ENCODE measurements at regions not wholly inside any gene's neighbourhood (a gene's known extent, or its start where the extent isn't known, plus 50 kb on each side); places are given as distances from the start of the nearest gene placed in this dataset.

GRCh38 chrX:81348388-81348787 lies 146.5 kb downstream of the SH3BGRL start:
- Histone ChIP-seq H3K27me3 (no peaks in the 10 kb centered on the region), H3K27ac (no peak overlapping the region), H3K4me3 (no peak overlapping the region), H3K36me3 (no peaks in the 10 kb centered on the region), H3K4me1 (no peaks in the 10 kb centered on the region), H3K9me3 (no peaks in the 10 kb centered on the region)
- WGBS, 2 donors (ENCODE audit: low coverage in 1 of 2): 94% methylated on average over 2 of the region's 3 CpGs; no CpG with 5 or more reads in 1 of the 2 donors
- TF ChIP-seq POLR2AphosphoS5 (IDR thresholded peaks at IDR 0.05) (no peak), EP300 (IDR thresholded peaks at IDR 0.05) (no peak), CTCF (IDR thresholded peaks at IDR 0.05) (no peak), POLR2A (IDR thresholded peaks at IDR 0.05) (no peak)
- ATAC-seq: no peak

DNA sequence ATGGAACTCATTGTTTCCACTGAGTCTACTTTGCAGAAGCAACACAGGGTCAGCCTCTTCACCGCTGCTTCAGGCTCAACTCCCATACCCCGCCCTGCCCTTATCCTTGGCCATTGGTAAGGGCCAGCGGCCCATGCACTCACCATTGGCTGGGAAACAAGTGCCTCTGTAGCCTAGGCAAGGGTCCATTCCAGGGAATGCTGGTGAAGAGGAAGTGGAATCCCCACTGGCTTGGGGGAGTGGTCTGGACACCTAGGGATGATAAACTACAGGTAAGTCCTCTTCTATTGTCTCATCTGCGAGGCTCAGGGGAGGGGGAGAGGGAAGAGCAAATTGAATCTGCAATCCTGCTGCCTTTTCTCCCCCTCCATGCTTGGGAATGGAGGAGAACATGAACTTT lies 153.1 kb downstream of the SH3BGRL start:
- WGBS, 2 donors (ENCODE audit: low coverage in 1 of 2): no CpG with 5 or more reads among the region's 4 CpGs
- no peak for ATAC-seq
- Histone ChIP-seq H3K4me1 (no peaks in the 10 kb centered on the region), H3K4me3 (no peak overlapping the region), H3K36me3 (no peaks in the 10 kb centered on the region), H3K9me3 (no peaks in the 10 kb centered on the region), H3K27ac (no peak overlapping the region), H3K27me3 (no peaks in the 10 kb centered on the region)
- TF ChIP-seq POLR2A (IDR thresholded peaks at IDR 0.05) (no peak), CTCF (IDR thresholded peaks at IDR 0.05) (no peak), POLR2AphosphoS5 (IDR thresholded peaks at IDR 0.05) (no peak), EP300 (IDR thresholded peaks at IDR 0.05) (no peak)

DNA sequence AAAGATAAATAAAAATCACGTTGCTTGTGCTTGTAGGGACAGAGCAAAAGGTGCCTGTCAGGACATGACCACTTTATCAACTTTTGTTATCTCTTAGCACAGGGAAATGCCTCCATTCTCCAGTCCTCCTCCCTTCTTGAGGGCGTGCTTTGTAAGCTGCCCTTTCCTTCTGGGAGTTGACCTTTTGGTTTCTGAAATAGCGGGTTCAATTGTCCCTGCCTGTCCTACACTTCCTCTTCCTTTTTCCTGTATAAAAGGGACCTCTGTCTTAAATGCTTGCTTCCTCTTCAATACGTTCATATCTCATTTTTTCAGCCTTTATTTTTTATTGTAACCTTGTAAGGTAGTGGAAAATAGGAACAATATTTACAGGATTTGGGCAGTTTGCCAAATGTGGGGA lies 153.5 kb downstream of the SH3BGRL start:
- no peaks in the 10 kb centered on the region for H3K27me3 ChIP-seq
- no peaks in the 10 kb centered on the region for H3K4me1 ChIP-seq
- H3K4me3 ChIP-seq: no peak overlapping the region
- TF ChIP-seq EP300 (IDR thresholded peaks at IDR 0.05) (no peak), POLR2A (IDR thresholded peaks at IDR 0.05) (no peak), POLR2AphosphoS5 (IDR thresholded peaks at IDR 0.05) (no peak), CTCF (IDR thresholded peaks at IDR 0.05) (no peak)
- ATAC-seq: no peak
- H3K9me3 ChIP-seq: no peaks in the 10 kb centered on the region
- H3K36me3 ChIP-seq: no peaks in the 10 kb centered on the region
- no peak overlapping the region for H3K27ac ChIP-seq
- 38 to 60% methylated on average over 2 to 3 of the region's 4 CpGs for whole genome bisulfite sequencing, 2 donors (ENCODE audit: low coverage in 1 of 2)

DNA sequence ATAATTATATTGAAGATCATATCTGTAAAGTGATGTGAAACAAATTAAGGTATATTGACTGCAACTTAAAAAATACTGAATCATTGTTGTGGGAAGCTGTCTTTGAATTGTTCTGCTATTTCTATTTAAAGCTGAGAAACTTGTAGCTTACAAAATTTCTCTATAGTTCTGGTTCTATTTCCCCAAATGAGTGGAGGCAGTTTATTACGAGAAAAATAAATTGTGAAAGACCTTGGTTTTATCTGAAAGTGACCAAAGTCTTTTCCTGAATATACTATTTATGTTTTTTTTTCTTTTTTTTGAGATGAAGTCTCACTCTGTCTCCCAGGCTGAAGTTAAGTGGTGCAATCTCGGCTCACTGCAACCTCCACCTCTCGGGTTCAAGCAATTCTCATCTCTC lies 165.4 kb downstream of the SH3BGRL start:
- no peak for ATAC-seq
- 79 to 100% methylated on average over 1 to 3 of the region's 3 CpGs for WGBS, 2 donors (ENCODE audit: low coverage in 1 of 2)
- Histone ChIP-seq H3K27ac (no peak overlapping the region), H3K9me3 (no peaks in the 10 kb centered on the region), H3K4me1 (no peaks in the 10 kb centered on the region), H3K27me3 (no peaks in the 10 kb centered on the region), H3K4me3 (no peak overlapping the region), H3K36me3 (no peaks in the 10 kb centered on the region)
- no peak for TF ChIP-seq POLR2AphosphoS5 (IDR thresholded peaks at IDR 0.05)
- no peak for TF ChIP-seq CTCF (IDR thresholded peaks at IDR 0.05)
- no peak for TF ChIP-seq POLR2A (IDR thresholded peaks at IDR 0.05)
- TF ChIP-seq EP300 (IDR thresholded peaks at IDR 0.05): no peak

- no peak overlapping the region for H3K4me3 ChIP-seq
- H3K9me3 ChIP-seq: no peaks in the 10 kb centered on the region
- no peaks in the 10 kb centered on the region for H3K36me3 ChIP-seq
- no peaks in the 10 kb centered on the region for H3K27me3 ChIP-seq
- no peak overlapping the region for H3K27ac ChIP-seq
- WGBS, 2 donors (ENCODE audit: low coverage in 1 of 2): 12 to 33% methylated on average over 2 of the region's 2 CpGs
- no peaks in the 10 kb centered on the region for H3K4me1 ChIP-seq
- TF ChIP-seq POLR2AphosphoS5 (IDR thresholded peaks at IDR 0.05) (no peak), EP300 (IDR thresholded peaks at IDR 0.05) (no peak), POLR2A (IDR thresholded peaks at IDR 0.05) (no peak), CTCF (IDR thresholded peaks at IDR 0.05) (peak; percentile 34 to 60 (median 50))
- ATAC-seq: no peak
Observed at GRCh38 chrX:81377329-81377728, 175.4 kb downstream of the SH3BGRL start.

Measured in gastroesophageal sphincter (tissue), 4 donors.